ELF-1 (cell line): ENCODE measurements at regions not wholly inside any gene's neighbourhood (a gene's known extent, or its start where the extent isn't known, plus 50 kb on each side); places are given as distances from the start of the nearest gene placed in this dataset.
"Not testable (repeated sequence)": the region's sequence is repeated elsewhere in the genome, so short reads cannot be mapped to it uniquely, and the experiment has no call there.

Experiments
- DNase-seq: peaks from one replicate; pipeline ENCODE4 v3.0.0-alpha.2; 2016; ENCODE audit warnings: low read depth, low spot score

DNA sequence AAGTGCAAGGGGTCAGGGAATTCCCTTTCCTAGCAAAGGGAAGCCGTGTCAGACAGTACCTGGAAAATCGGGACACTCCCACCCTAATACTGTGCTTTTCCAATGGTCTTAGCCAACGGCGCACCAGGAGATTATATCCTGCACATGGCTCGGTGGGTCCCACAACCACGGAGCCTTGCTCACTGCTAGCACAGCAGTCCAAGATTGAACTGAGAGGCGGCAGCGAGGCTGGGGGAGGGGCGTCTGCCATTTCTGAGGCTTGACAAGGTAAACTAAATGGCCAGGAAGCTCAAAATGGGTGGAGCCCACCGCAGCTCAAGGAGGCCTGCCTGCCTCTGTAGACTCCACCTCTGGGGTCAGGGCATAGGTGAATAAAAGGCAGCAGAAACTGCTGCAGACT lies 76.5 kb upstream of the LINC00632 start:
- DNase-seq = not testable (repeated sequence)

DNA sequence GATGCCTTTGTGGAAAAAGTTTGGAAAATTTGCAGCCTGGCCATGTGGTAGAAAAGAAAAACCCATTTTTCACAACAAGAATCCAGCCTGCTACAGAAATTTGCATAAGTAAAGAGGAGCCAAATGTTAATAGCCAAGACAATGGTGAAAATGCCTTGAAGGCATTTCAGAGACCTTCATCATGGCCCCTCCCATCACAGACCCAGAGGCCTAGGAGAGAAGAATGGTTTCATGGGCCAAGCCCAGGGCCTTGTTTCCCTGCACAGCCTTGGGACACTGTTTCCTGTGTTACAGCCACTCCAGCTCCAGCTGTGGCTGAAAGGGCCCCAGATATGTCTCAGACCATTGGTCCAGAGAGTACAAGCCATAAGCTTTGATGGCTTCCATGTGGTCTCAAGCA lies 101.4 kb upstream of the LINC00632 start:
- peak; percentile 41 for DNase-seq

DNA sequence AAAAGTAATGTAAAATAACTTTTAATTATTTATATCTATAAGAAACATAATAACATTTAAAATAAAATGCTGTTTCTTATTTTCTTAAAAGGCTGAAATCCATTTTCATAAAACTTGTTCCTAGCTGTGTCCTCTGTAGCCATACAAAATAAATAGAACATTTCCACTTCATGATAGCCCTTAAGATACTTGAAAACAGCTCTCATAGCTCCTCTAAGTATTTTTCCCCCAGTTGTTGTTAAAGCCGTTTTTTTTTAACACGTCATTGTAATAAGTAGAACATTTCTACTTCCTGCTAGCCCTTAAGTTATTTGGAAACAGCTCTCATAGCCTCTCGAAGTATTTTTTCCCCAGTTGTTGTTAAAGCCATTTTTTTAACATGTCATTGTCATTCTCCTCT lies 97.3 kb upstream of the SOX3 start:
- DNase-seq = no peak

DNA sequence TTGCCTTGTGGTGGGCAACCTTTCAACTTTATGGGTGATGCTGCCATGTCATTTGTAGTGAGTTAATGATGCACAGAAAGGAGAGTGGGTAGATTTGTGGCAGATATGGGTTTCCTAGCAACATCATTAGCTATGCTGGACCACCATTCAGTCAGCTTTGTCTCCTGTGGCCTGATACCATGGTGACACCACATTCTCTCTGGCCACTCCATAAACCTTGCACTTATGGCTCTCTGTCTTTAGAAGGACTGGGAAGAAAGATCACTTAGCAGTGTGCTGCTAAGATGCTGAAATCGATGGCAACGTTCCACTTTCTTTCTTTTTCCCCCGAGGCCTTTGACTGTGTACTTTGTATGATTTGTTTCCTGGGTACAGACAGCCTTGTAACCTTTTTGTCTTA lies 95.0 kb upstream of the SOX3 start:
- DNase-seq = no peak

DNA sequence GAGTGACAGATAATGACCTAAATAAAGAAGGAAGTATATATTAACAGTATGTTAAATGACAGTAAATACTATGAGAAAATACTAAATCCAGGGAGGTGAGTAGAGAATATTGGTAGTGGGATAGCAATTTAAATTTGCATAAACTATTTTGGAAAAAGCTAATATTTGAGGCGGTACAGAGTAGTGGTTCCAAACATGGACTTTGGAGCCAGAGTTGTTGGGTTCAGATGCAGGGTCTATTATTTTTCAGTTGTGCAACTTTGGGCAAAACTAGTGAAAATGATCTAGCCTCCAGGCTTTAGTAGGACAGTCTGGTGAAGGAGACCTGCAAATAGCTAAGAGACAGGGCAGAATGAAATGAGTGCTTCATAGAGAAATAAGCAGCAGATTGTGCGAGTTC lies 84.8 kb upstream of the SOX3 start:
- no peak for DNase-seq

DNA sequence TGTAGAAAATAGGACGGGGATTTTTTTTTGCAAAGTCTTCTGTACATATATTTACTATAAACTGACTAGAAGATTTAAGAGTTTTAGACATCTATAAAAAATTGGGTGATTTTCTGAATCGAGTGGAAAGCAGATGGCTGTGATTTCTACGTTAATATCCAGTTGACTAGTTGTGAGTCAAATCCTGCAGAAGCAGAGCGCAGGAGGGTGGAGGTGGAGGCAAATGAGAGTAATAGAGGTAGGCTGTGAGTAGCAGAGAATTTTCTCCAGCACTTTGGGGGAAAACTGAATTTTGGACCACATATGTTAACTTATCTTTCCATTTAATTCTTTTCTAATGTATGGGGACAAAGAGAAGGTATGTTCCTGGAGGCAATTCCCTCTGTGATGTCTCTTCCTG lies 82.1 kb upstream of the SOX3 start:
- DNase-seq = no peak

DNA sequence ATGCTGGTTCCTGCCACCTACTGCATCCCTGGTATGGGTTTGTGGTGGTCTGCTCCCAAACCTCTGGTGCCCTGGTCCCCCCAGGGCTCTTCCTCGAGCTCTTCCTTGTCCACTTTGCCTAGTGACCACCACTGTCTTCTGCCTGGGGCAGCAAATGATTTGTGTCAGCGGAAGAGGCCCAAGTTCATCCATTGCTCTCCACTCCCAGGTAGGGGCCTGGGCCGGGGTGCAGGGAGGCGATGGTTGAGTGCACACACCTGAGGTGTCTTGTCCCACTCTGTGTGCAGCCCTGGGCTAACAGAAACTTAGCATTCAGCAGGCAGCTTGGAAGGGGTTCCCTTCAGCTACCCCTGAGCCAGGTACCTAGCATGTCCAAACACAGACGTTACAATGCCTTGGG lies 75.6 kb upstream of the SOX3 start:
- no peak for DNase-seq

DNA sequence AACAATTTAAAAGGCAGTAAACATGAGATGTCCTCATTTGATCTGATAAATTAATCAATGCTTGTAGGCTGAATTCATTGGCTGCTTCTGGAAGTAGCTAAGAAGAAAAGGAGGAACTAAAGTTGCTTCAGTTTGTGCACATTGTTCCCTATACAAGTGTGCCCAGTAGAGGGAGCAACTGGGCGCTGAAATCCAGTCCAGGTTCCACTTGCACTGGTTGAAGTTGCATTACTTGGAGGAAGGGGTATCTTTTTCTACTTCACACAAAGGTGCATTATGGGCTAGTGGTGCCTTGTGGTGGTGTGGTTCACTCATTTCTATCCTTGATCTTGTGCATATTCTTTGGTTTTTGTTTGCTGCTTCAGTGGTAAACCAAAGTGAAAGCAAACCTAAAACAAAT lies 67.9 kb upstream of the SOX3 start:
- peak; percentile 60 for DNase-seq

DNA sequence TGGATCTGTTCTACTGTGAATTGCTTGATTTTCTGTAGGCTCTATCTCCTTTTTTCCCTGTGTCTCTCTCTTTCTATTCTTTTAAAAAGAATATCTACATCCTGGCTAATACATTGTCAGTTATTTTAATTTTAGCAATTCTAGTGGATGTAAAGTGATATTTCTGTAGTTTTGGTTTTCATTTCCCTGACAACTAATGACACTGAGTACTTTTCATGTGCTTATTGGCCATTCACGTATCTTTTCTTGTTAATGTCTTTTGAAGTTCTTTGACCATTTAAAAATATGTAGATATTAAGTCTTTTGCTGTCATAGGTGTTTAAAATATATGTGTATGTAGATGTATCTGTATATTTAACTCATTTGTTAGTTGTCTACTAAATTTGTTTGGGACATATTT lies 59.0 kb upstream of the SOX3 start:
- DNase-seq = no peak
